DND-41 (cell line): ENCODE measurements at regions not wholly inside any gene's neighbourhood (a gene's known extent, or its start where the extent isn't known, plus 50 kb on each side); places are given as distances from the start of the nearest gene placed in this dataset.

Experiments
- ATAC-seq: fragments of 200-7000 bp; cut with Tn5 transposase; 3 replicates; pipeline ENCODE4 v1.9.1; 2021; ENCODE audit warnings: low read depth; ENCODE audit not compliant: insufficient read depth
- DNase-seq: peaks from one replicate; pipeline ENCODE4 v3.0.0-alpha.2; 2020
- H2AFZ ChIP-seq: 2 replicates; pipeline ENCODE4 v1.6.0; 2012; ENCODE audit warnings: low read depth, low read length
- H3K27ac ChIP-seq: 2 replicates; pipeline ENCODE4 v1.5.1; 2012; ENCODE audit warnings: low read length, inconsistent platforms
- H3K27me3 ChIP-seq: fragments of 200-600 bp; sonication (generic); 2 replicates; pipeline ENCODE4 v1.6.0; 2012; ENCODE audit warnings: low read length, mild to moderate bottlenecking, inconsistent platforms; ENCODE audit not compliant: insufficient read depth, poor library complexity
- H3K36me3 ChIP-seq: 2 replicates; pipeline ENCODE4 v1.5.1; 2012; ENCODE audit warnings: low read length, inconsistent platforms; ENCODE audit not compliant: insufficient read depth
- H3K4me1 ChIP-seq: 2 replicates; pipeline ENCODE4 v1.5.1; 2012; ENCODE audit warnings: mild to moderate bottlenecking, low read length; ENCODE audit not compliant: insufficient read depth
- H3K4me2 ChIP-seq: 2 replicates; pipeline ENCODE4 v1.6.0; 2012; ENCODE audit warnings: mild to moderate bottlenecking, moderate library complexity, low read length, inconsistent platforms; ENCODE audit not compliant: insufficient read depth
- H3K4me3 ChIP-seq, 2 experiments: fragments of 200-600 bp in 1 of 2; shearing (Covaris generic) in 1 of 2; 2 replicates each; pipeline ENCODE4 v1.5.1; 2012 to 2016; ENCODE audit warnings: inconsistent platforms in 2 of 2, low read length in 2 of 2, mild to moderate bottlenecking in 2 of 2, low read depth in 1 of 2, moderate library complexity in 1 of 2
- H3K79me2 ChIP-seq: 2 replicates; pipeline ENCODE4 v1.6.0; 2012; ENCODE audit warnings: low read length, inconsistent platforms; ENCODE audit not compliant: insufficient read depth
- H3K9ac ChIP-seq: 2 replicates; pipeline ENCODE4 v1.6.0; 2012; ENCODE audit warnings: low read depth, mild to moderate bottlenecking, inconsistent platforms, low read length, moderate library complexity
- H3K9me3 ChIP-seq: 2 replicates; pipeline ENCODE4 v1.5.1; 2012; ENCODE audit warnings: low read length, moderate library complexity, mild to moderate bottlenecking, inconsistent platforms; ENCODE audit not compliant: insufficient read depth, severe bottlenecking
- H4K20me1 ChIP-seq: 2 replicates; pipeline ENCODE4 v1.6.0; 2012; ENCODE audit warnings: low read length; ENCODE audit not compliant: insufficient read depth
- CTCF ChIP-seq: IDR thresholded peaks from 2 replicates; pipeline ENCODE4 v1.5.1; 2012; ENCODE audit warnings: borderline replicate concordance, low read length, moderate library complexity, mild to moderate bottlenecking; ENCODE audit not compliant: poor library complexity, severe bottlenecking; ENCODE audit errors: extremely low read depth
- EZH2 ChIP-seq: IDR thresholded peaks from 3 replicates; pipeline ENCODE4 v1.6.1; 2012; ENCODE audit warnings: borderline replicate concordance, low read depth, mild to moderate bottlenecking, moderate library complexity, low read length, inconsistent platforms; ENCODE audit not compliant: severe bottlenecking

GRCh38 chr9:81417299-81417675 lies 272.1 kb downstream of the TLE1 start:
- H3K27me3 ChIP-seq: no peaks in the 10 kb centered on the region
- no peak overlapping the region for H2AFZ ChIP-seq
- no peaks in the 10 kb centered on the region for H3K9me3 ChIP-seq
- no peaks in the 10 kb centered on the region for H4K20me1 ChIP-seq
- no peak overlapping the region for H3K27ac ChIP-seq
- DNase-seq (no peak), ATAC-seq (no peak)
- no peaks in the 10 kb centered on the region for H3K79me2 ChIP-seq
- no peak overlapping the region for H3K4me2 ChIP-seq
- H3K9ac ChIP-seq: no peak overlapping the region
- H3K36me3 ChIP-seq: no peaks in the 10 kb centered on the region
- no peaks in the 10 kb centered on the region for H3K4me1 ChIP-seq
- H3K4me3 ChIP-seq: no peak overlapping the region
- TF ChIP-seq EZH2 (no peak), CTCF (no peak)

DNA sequence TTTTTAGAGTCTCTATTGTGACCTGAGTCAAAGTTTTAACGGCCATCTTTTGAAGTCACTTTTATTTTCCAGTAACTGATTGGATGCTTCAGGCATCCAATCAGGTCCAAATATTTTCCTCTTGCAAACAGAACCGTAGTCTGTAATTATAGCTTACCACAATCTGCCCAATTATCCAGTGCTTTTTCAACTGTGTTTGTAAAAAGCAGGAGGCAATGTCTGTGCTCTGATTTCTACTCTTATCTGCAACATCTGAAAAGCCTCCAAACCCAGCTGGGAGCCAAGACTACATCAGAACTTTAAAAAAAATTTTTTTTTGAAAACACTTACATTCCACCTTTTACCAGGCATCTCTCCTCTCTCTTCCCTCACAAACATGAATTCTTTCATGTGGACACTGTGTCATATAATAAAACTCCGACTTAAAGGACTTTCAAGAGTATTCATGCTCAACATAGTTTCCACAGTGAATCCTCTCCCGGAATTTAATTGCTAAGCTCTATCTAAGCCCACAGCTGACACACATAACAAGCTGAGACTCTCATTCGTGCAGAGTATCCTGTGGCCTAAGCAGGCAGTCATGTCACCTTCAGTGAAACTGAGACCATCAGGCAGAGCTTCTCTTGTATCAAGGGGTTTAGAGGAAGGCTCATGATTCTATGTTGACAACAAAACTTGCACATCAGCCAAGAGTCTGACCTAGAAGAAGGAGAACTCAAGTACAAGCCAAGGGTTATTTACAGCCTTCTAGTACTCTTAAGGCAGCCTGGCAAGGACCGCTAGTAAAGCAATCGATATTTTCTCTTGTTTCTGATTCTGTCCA lies 272.7 kb downstream of the TLE1 start:
- Histone ChIP-seq H3K9ac (no peak overlapping the region), H2AFZ (no peak overlapping the region), H3K36me3 (no peaks in the 10 kb centered on the region), H4K20me1 (no peaks in the 10 kb centered on the region), H3K27ac (no peak overlapping the region), H3K4me1 (no peaks in the 10 kb centered on the region), H3K9me3 (no peaks in the 10 kb centered on the region), H3K4me2 (no peak overlapping the region), H3K27me3 (no peaks in the 10 kb centered on the region), H3K79me2 (no peaks in the 10 kb centered on the region), H3K4me3 (no peak overlapping the region)
- no peak for TF ChIP-seq EZH2
- no peak for TF ChIP-seq CTCF
- ATAC-seq: no peak
- no peak for DNase-seq

DNA sequence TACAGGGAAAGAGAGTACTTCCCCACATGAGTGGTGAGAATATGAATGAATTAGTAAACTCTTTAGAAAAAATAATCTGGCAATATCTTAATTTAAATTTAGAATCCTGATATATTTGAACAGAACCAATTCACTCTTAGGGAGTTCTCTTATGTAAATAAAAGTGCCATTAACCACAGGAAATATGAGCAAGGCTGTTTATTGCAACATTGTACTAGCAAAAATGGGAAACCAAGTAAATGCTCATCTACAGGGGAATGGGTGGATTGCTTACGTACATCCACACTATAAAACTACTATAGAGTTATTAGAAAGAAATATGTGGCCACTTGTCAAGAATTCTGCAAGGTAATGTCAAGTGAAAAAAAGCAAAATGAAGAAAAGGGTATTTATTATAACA lies 274.5 kb downstream of the TLE1 start:
- H3K4me2 ChIP-seq: no peak overlapping the region
- H3K9ac ChIP-seq: no peak overlapping the region
- no peaks in the 10 kb centered on the region for H3K4me1 ChIP-seq
- no peaks in the 10 kb centered on the region for H3K9me3 ChIP-seq
- no peak overlapping the region for H2AFZ ChIP-seq
- H4K20me1 ChIP-seq: no peaks in the 10 kb centered on the region
- ATAC-seq (no peak), DNase-seq (no peak)
- H3K36me3 ChIP-seq: no peaks in the 10 kb centered on the region
- no peaks in the 10 kb centered on the region for H3K79me2 ChIP-seq
- H3K27ac ChIP-seq: no peak overlapping the region
- H3K4me3 ChIP-seq: no peak overlapping the region
- no peak for TF ChIP-seq CTCF
- no peak for TF ChIP-seq EZH2
- H3K27me3 ChIP-seq: no peaks in the 10 kb centered on the region

- TF ChIP-seq EZH2 (no peak), CTCF (no peak)
- no peak overlapping the region for H3K4me3 ChIP-seq
- no peak for DNase-seq
- no peak overlapping the region for H3K27ac ChIP-seq
- no peak overlapping the region for H2AFZ ChIP-seq
- H3K36me3 ChIP-seq: no peaks in the 10 kb centered on the region
- ATAC-seq: no peak
- no peaks in the 10 kb centered on the region for H3K27me3 ChIP-seq
- no peaks in the 10 kb centered on the region for H3K4me1 ChIP-seq
- no peak overlapping the region for H3K4me2 ChIP-seq
- no peak overlapping the region for H3K9ac ChIP-seq
- H3K9me3 ChIP-seq: no peaks in the 10 kb centered on the region
- no peaks in the 10 kb centered on the region for H3K79me2 ChIP-seq
- no peaks in the 10 kb centered on the region for H4K20me1 ChIP-seq
These were observed 277.4 kb downstream of the TLE1 start for GRCh38 chr9:81411961-81412360.
